Hepatic stellate cell (primary cell): ENCODE measurements at regions not wholly inside any gene's neighbourhood (a gene's known extent, or its start where the extent isn't known, plus 50 kb on each side); places are given as distances from the start of the nearest gene placed in this dataset.

Experiments used
- DNase-seq: peaks from one replicate; pipeline ENCODE4 v3.0.0; 2011; ENCODE audit warnings: low spot score

- DNase-seq: no peak
These were observed 63.7 kb downstream of the SPCS3 start for GRCh38 chr4:176383273-176384077.

- DNase-seq: no peak
These were observed 65.8 kb downstream of the SPCS3 start for GRCh38 chr4:176385601-176386000.

DNA sequence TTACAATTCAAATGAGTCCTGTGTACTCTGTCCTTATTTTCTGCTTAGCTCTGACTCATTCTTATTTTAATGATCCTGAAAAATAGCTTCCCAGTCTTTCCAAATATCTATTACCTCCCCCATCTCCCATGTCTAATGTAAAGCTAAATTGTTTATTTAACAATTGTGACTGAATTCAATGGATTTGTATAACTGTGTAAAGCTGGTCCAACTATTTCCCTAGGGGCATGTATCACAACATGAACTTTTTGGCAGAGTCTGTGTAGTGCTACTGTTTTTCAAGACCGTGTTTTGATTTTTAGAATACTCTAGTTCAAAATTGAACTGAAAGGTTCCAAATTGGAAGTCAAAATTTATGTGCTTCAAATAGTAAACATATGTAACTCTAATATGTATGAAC, 67.8 kb downstream of the SPCS3 start:
- no peak for DNase-seq

DNA sequence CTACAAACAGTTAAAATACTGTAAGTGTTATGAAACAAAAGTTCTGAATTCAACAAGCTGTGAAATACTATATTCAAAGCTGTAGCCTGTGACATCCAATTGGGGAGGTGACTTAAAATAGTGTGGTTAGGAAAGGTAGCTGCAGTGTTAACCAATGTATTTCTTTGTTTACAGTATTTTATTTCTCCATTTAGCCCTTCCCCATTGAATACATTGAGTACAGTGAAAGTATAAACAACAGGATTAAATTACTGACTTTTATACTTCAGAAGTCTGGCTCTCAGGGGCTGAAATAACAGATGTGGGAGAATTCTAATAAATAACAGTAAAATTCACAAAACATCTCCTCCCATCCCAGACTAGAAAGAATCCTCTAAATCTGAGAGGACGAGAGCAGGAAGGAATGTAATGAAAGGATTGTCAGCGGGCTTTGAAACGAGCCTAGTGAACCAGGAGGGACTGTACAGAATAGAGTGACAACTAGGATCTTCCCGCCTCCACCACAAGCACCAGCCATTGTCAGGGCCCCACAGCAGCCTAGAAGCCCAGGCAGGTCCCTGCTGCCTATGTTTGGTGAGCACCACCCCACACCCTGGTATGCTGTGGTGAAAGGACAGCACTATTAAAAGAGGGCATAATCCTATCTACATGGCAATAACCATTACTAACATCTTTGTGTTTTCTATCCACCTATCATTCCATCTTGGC, 73.7 kb downstream of the SPCS3 start:
- DNase-seq: no peak

DNA sequence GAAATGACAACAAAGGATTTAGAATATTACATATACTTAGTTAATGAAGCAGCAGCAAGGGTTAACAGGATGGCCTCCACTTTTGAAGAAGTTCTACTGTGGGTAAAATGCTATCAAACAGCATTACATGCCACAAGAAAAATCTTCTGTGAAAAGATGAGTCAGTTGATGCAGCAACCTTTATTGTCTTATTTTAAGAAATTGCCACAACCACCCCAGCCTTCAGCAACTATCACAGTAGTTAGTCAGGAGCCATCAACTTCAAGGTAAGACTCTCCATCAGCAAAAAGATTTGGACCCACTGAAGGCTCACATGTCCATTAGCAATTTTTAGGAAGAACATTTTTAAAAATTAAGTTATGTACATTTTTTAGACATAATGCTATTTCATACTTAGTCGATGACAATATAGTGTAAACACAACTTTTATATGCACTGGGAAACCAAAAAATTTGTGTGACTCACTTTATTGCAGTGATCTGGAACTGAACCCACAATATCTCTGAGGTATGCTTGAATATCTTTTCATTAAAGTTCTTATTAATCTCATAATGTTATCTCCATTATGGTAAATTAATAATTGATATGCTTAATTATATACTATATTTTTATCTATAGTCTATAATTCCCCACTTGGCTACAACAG, 81.2 kb downstream of the SPCS3 start:
- DNase-seq: no peak

DNA sequence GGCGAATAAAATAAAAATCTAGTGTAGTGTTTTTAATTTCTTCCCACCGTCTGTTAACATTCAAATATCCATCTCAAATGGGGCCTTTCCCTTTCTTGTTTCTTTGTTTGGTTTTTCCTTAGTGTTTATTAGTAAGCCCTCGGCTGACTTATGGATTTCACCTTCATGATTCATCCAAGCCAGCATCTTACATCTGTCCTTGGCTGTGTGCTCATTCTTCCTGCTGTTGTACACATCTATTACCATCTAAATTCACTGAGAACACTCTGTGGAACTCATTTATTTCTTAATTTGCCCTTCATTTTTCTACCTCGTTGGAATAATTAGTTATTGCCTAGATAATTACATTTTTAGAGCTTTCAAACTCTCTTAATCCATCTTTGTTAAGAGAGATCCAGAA, 84.9 kb downstream of the SPCS3 start:
- DNase-seq: no peak

GRCh38 chr4:176406297-176406696, 86.5 kb downstream of the SPCS3 start:
- no peak for DNase-seq

GRCh38 chr4:176406736-176407135, 87.0 kb downstream of the SPCS3 start:
- DNase-seq: no peak

DNA sequence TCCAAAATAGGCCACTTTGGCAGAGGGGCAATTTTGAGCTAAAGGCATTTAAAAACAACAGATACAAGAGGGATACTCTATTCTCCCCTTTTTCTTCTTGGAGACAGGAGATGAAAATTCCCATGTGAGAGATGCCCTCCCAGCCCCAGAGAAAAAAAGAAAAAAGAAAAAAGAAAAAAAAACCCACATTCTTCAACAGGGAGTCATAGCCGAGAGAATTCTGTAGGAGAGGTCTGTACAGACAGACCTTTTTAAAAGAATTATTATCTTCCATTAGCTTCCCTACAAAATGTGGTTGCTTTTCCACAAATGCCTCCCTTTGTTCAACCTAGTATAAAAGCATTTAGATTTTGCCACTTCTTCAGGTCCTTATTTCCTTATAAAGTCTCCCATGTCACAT, 89.9 kb downstream of the SPCS3 start:
- peak; percentile 34 for DNase-seq

- no peak for DNase-seq
These were observed 93.4 kb downstream of the SPCS3 start for GRCh38 chr4:176413171-176413570.

DNA sequence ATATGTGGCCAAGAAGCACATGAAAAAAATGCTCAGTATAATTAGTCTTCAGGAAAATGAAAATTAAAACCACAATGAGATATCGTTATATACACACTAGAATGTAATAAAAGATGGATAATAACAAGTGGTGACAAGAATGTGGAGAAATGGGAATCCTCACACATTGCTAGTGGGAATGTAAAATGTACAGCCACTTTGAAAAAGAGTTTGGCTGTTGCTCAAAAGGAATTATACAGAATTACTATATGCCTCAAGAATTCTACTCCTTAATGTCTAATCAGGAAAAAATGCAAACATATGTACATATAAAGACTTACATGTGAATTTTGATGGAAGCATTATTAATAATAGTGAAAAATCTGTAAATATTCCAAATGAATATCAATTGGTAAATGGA, 102.2 kb downstream of the SPCS3 start:
- DNase-seq: no peak

- no peak for DNase-seq
These were observed 102.7 kb downstream of the SPCS3 start for GRCh38 chr4:176422511-176422910.

- no peak for DNase-seq
These were observed 105.3 kb downstream of the SPCS3 start for GRCh38 chr4:176425035-176425434.

GRCh38 chr4:176432811-176433540, 113.2 kb downstream of the SPCS3 start:
- DNase-seq: no peak

DNA sequence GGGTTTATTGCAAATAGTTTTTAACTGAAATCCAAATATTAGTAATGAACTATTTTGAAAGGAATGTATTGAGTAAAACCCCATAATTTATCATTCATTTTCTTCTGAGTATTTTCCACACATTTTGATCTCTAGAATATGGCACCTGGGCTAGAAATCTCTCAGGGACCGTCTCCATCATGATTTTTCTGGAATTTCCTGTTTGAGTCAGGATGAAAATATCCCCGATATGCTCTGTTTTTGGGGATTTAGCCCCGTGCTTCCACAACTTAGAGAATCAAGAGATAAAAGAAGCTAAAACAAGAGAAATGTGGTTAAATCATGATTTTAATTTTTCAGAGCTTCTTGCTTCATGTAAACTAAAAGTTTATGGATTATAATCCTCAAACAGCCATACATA, 114.2 kb downstream of the SPCS3 start:
- DNase-seq: no peak

DNA sequence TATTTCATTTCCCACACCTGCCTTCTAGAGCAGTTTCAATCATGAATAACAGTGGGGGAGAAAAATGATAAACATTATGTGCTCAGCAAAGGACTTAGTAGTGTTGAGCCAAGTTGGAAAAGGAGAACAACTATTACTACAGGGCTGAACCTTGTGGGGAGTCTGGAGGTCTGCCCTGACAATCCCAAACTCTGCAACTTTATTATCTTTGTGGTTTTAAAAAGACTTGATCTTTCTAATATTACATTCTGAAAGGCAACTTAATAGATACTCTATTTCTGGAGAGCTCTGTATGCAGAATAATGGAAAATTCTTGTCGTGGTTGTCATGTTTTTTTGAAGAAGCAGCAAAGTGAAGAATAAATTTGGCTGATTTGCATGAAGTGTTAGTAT, 116.1 kb downstream of the SPCS3 start:
- DNase-seq: no peak

DNA sequence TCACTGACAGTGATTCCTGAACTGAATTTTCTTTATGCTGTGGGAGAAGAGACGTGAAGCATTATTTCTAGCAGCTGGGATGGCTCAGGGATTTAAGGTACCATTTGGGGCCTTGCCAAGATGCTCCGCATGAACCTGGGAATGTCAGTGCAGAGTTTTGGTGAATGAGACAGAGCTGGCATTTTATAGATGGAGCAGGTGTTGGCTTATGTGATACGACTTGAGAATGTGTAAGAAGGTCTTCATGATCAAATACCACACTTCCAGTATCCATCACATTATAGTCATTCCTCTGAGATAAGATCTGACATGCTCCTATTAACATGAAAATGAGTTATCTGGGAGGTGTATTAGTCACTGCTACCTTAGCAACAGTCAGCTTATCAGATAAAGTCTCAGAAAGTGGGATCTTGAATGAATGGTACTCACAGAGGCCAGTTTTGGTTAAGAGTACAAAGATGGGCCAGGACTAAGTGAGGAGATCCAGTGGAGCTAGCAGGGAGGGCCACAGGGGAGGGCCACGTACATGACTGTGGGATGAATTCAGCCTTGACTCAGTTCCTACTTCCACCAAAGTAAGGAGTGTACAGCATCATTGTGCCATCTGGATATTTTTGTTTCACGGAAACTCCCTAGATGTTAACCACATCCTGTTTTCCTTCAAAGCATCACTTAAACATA, 116.7 kb downstream of the SPCS3 start:
- peak; percentile 5 for DNase-seq

DNA sequence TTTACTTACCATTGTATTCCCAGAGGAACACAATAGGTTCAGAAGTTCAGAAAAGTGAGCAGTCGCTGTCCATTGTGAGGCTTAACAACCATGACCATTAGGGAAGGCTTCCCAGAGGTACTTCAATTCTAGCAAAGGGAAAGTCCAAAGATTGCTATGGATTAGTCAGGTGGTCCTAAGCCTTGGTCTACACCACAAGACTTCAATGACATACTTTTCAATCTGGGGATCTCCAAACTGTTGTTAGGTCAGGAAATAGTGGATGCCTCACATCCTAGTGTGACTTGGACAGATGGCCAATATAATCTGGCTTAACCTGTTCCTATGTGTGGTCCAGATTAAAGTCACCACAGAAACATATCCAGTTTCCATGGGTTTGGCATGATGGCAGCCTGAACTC, 118.0 kb downstream of the SPCS3 start:
- DNase-seq: no peak

- no peak for DNase-seq
These were observed 118.6 kb downstream of the SPCS3 start for GRCh38 chr4:176438401-176438800.

DNA sequence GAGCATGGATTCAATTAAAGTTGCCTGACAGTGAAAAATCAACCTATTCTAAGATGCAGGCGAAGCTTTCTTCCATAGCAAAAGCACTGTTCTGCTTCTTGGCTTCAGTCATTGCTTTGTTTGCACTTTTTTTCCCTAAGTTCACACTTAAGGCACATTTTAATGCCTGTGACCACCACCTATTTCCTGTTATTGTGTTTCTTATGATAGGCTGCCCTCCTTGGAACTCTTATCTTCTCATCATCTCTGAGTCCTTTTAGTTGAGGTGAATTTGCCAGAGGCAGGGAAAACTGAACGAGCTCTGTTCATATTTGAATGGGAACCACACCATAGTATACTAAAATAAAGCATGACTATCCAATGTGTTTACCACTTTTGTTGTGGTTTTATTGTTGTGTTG, 119.8 kb downstream of the SPCS3 start:
- no peak for DNase-seq

- no peak for DNase-seq
These were observed 120.9 kb downstream of the SPCS3 start for GRCh38 chr4:176440698-176441097.

DNA sequence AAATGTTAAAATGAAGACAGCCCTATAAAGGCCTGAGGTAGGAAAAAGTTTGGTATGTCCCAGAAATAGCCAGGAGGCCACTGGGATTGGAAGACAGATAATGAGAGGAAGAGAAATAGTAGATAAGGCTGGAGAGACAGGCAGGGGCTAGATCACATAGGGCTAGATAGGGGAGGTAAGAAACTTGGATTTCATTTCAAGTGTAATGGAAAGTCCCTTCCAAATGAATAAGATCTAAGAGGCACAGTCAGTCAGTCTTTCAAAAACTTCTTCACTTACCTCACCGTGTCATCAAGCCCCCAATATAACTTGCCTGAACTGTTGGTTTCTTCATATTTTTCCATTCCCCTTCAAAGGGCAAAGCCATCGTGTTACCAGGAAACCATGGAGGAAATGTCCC, 121.8 kb downstream of the SPCS3 start:
- no peak for DNase-seq
